ENCODE measurements at regions not wholly inside any gene's neighbourhood (a gene's known extent, or its start where the extent isn't known, plus 50 kb on each side); places are given as distances from the start of the nearest gene placed in this dataset.

DNA sequence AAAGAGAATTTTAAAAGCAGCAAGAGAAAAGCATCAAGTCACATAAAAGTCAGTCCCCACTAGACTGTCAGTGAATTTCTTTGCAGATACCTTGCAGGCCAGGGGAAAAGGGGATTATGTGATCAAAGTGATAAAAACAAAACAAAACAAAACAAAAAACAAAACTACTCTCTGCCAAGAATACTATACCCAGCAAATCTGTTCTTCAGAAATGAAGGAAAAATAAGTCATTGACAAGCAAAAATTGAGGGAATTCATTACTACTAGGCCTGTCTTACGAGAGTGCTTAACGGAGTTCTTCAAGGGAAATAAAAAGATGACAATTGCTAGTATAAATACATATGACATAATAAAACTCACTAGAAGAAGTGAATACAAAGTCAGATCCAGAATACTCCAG lies 245.5 kb upstream of the CHST9 start:
- H3K36me3 ChIP-seq (ENCODE audit: insufficient read depth), result no peaks in the 10 kb centered on the region
- no peak overlapping the region for H3K4me3 ChIP-seq (ENCODE audit: low read depth, low read length)
- 94% methylated on average over 2 of the region's 2 CpGs for WGBS
- no peak overlapping the region for H3K27ac ChIP-seq (ENCODE audit: low read depth)
- DNase-seq (ENCODE audit: extremely low spot score), result no peak
- H3K4me1 ChIP-seq (ENCODE audit: insufficient read depth), result no peaks in the 10 kb centered on the region

GRCh38 chr18:27428716-27429475 lies 243.8 kb upstream of the CHST9 start:
- Histone ChIP-seq H3K36me3 (ENCODE audit: insufficient read depth) (no peaks in the 10 kb centered on the region), H3K4me1 (ENCODE audit: insufficient read depth) (no peaks in the 10 kb centered on the region), H3K27ac (ENCODE audit: low read depth) (no peak overlapping the region), H3K4me3 (ENCODE audit: low read depth, low read length) (no peak overlapping the region)
- 90% methylated on average over 2 of the region's 2 CpGs for WGBS
- no peak for DNase-seq (ENCODE audit: extremely low spot score)

DNA sequence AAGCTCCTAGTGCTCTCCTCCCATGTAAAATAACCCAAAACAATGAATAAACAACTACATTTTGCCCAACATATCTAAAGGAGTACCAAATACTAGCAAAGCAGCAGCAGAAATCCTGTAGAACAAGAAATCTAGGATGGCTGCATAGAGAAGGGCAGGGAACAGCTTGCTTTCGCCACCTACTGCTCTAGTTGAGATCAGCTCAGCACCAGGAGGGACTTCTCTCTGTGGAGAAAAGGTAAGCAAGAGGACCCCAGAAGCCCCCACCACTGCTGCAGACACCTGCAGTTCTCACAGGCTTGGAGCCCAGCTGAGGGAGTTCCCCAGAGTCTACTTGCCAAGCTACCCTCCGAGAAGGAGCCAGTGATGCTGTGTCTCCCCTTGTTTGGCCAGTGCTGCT lies 243.0 kb upstream of the CHST9 start:
- no peak overlapping the region for H3K27ac ChIP-seq (ENCODE audit: low read depth)
- no peak for DNase-seq (ENCODE audit: extremely low spot score)
- H3K36me3 ChIP-seq (ENCODE audit: insufficient read depth), result no peaks in the 10 kb centered on the region
- 88% methylated on average over 2 of the region's 2 CpGs for WGBS
- no peak overlapping the region for H3K4me3 ChIP-seq (ENCODE audit: low read depth, low read length)
- no peaks in the 10 kb centered on the region for H3K4me1 ChIP-seq (ENCODE audit: insufficient read depth)

DNA sequence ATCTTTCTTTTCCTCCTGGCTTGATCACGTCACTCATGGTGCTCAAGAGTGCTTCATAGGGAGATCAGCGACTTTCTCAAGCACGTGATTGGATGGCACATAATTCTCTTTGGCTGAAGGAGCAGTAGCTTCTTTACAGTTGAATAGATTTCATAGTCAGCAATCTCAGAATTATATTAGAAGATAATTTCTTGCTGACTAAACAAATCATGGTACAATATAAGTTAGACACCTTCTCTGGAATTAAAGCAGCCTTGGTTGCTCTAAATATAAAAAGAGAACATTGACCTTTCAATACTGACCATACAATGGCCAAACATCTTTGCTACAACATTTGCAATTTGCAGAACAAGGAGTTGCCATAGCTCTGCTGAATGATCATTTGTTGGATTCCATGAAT lies 238.5 kb upstream of the CHST9 start:
- Histone ChIP-seq H3K4me3 (ENCODE audit: low read depth, low read length) (no peak overlapping the region), H3K4me1 (ENCODE audit: insufficient read depth) (no peaks in the 10 kb centered on the region), H3K27ac (ENCODE audit: low read depth) (no peak overlapping the region), H3K36me3 (ENCODE audit: insufficient read depth) (no peaks in the 10 kb centered on the region)
- WGBS, result 87% methylated on average over 3 of the region's 3 CpGs
- DNase-seq (ENCODE audit: extremely low spot score), result no peak

- Histone ChIP-seq H3K27ac (ENCODE audit: low read depth) (no peak overlapping the region), H3K4me3 (ENCODE audit: low read depth, low read length) (no peak overlapping the region), H3K4me1 (ENCODE audit: insufficient read depth) (no peaks in the 10 kb centered on the region), H3K36me3 (ENCODE audit: insufficient read depth) (no peaks in the 10 kb centered on the region)
- WGBS, result 70% methylated on average over 2 of the region's 2 CpGs
- no peak for DNase-seq (ENCODE audit: extremely low spot score)
Observed at GRCh38 chr18:27419646-27420045, 234.5 kb upstream of the CHST9 start.

DNA sequence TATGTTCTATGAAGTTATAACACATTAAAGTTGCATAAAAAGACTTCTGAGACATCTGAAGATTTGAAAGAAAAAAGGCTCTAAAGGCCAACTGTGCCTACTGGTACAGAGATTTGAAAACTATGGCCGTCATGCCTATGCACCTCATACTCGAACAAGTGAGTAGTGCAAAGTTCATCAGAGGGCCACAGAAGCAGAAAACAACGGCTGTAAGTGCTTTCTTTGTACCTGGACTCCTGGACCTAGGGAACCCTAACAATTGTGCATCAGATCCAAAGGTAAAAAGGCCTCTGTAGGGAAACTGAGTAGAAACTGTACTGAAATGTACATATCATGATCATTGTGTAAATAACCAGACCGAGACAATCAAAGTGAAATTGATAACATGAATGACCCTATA lies 230.4 kb upstream of the CHST9 start:
- DNase-seq (ENCODE audit: extremely low spot score), result no peak
- Histone ChIP-seq H3K4me3 (ENCODE audit: low read depth, low read length) (no peak overlapping the region), H3K4me1 (ENCODE audit: insufficient read depth) (no peaks in the 10 kb centered on the region), H3K36me3 (ENCODE audit: insufficient read depth) (no peaks in the 10 kb centered on the region), H3K27ac (ENCODE audit: low read depth) (no peak overlapping the region)
- 75% methylated on average over 4 of the region's 4 CpGs for WGBS

- Histone ChIP-seq H3K27ac (ENCODE audit: low read depth) (no peak overlapping the region), H3K4me1 (ENCODE audit: insufficient read depth) (no peaks in the 10 kb centered on the region), H3K4me3 (ENCODE audit: low read depth, low read length) (no peak overlapping the region), H3K36me3 (ENCODE audit: insufficient read depth) (no peaks in the 10 kb centered on the region)
- no peak for DNase-seq (ENCODE audit: extremely low spot score)
- WGBS, result 70% methylated on average over 1 of the region's 1 CpG
Observed at GRCh38 chr18:27414682-27415081, 229.6 kb upstream of the CHST9 start.

DNA sequence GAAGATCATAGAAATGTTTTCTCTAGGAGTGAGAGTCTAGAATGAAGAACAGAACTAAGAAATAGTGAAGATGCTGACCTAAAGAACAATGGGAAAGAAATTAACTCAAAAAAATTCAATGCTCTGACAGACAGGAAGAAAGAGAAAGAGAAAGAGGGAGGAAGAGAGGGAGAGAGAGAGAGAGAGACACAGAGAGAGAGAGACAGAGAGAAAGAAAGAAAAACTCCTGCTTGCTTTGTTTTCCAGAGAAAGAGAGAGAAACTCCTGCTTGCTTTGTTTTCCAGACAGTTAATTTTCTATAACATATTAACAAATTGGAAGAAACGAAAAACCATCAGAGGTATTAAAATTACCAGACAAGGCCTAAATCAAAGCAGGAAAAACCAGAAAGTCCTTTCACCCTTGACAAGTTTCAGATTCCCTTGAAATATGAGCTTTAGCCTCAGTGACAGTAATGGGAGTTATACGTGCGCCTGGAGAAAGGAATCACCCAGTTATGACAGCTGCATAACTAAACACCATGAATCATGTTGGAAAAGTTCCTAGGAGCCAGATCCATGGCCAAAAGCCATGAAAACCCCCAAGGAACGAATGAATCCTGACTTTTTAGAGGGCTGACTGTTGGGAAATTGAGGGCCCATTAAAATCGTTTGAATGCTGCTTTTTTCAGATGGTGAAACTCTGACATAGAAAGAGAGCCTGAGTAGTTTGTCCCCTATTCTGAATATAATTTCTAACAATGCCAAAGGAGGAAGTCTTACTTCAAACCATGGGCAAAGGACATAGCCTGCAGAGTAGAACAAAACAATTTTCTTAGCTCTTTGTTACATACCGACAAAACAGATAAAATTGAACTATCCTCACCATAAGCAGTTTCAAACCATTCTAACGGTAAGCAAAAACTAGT lies 228.6 kb upstream of the CHST9 start:
- H3K4me3 ChIP-seq (ENCODE audit: low read depth, low read length), result no peak overlapping the region
- no peak overlapping the region for H3K27ac ChIP-seq (ENCODE audit: low read depth)
- H3K36me3 ChIP-seq (ENCODE audit: insufficient read depth), result no peaks in the 10 kb centered on the region
- no peaks in the 10 kb centered on the region for H3K4me1 ChIP-seq (ENCODE audit: insufficient read depth)
- no peak for DNase-seq (ENCODE audit: extremely low spot score)
- 31% methylated on average over 7 of the region's 7 CpGs for WGBS

DNA sequence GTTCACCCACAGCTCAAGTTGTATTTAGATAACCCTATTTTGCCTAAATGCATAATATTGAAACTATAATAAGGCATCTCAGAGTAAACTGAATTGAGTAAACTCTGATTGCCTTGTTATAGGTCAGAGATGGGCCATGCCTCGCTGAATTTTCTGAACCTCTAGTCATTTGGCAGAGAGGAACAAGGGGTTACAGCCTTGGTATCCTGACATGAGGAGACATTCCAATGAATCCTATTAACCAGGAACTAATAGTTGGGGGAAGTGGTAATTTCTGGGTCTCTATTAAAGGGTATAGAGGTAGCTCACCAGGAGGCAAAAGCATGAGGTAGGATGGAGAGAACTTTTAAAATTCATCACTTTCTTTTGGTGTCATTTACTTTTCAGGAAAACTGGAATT lies 227.4 kb upstream of the CHST9 start:
- WGBS, result 87% methylated on average over 1 of the region's 1 CpG
- no peak for DNase-seq (ENCODE audit: extremely low spot score)
- H3K27ac ChIP-seq (ENCODE audit: low read depth), result no peak overlapping the region
- no peaks in the 10 kb centered on the region for H3K36me3 ChIP-seq (ENCODE audit: insufficient read depth)
- no peak overlapping the region for H3K4me3 ChIP-seq (ENCODE audit: low read depth, low read length)
- H3K4me1 ChIP-seq (ENCODE audit: insufficient read depth), result no peaks in the 10 kb centered on the region

- Histone ChIP-seq H3K4me3 (ENCODE audit: low read depth, low read length) (no peak overlapping the region), H3K36me3 (ENCODE audit: insufficient read depth) (no peaks in the 10 kb centered on the region), H3K4me1 (ENCODE audit: insufficient read depth) (no peaks in the 10 kb centered on the region), H3K27ac (ENCODE audit: low read depth) (no peak overlapping the region)
- DNase-seq (ENCODE audit: extremely low spot score), result no peak
- WGBS, result 76% methylated on average over 2 of the region's 2 CpGs
Observed at GRCh38 chr18:27411911-27412310, 226.8 kb upstream of the CHST9 start.

DNA sequence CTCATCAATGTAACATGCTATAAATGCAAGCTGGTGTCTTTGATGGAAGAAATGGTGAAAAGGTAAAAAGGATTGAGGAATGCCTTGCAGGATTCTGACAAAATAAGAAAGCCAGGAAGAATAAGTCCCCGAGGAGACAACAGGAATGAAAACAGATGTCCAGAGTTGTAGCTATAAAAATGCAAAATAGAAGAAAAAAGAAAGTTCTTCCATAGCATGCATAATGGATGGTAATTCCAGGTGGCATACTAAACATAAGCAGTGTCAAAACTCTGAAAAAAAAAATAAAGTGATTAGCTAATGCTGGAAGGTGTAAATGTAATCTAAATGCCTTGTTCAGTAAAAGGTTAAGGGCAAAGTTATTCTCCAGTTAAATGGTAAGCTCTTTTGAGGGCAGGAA lies 225.9 kb upstream of the CHST9 start:
- DNase-seq (ENCODE audit: extremely low spot score), result no peak
- H3K36me3 ChIP-seq (ENCODE audit: insufficient read depth), result no peaks in the 10 kb centered on the region
- no peaks in the 10 kb centered on the region for H3K4me1 ChIP-seq (ENCODE audit: insufficient read depth)
- no peak overlapping the region for H3K4me3 ChIP-seq (ENCODE audit: low read depth, low read length)
- 64% methylated on average over 1 of the region's 1 CpG for WGBS
- H3K27ac ChIP-seq (ENCODE audit: low read depth), result no peak overlapping the region

DNA sequence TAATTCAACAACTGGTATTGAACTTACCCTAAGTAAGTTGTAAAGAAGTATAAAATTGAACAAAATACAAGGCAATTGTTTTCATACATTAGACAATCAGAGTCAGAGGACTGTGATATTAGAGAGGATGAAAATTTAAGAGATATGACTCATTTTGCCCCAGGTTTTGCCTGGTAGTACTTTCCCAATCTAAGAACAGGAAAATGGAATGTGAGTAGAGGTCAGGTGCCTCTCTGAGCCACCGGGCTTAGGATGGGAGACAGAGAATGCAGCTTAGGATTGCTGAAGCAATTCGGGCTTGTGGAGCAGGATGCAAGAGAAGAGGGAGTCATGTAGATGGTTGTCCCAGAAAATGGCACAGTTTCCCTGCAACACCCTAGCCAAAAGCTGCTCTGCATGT lies 219.7 kb upstream of the CHST9 start:
- H3K4me3 ChIP-seq (ENCODE audit: low read depth, low read length), result no peak overlapping the region
- DNase-seq (ENCODE audit: extremely low spot score), result no peak
- no peak overlapping the region for H3K27ac ChIP-seq (ENCODE audit: low read depth)
- WGBS, result 80% methylated on average over 2 of the region's 2 CpGs
- no peaks in the 10 kb centered on the region for H3K36me3 ChIP-seq (ENCODE audit: insufficient read depth)
- no peaks in the 10 kb centered on the region for H3K4me1 ChIP-seq (ENCODE audit: insufficient read depth)

GRCh38 chr18:27400001-27400400 lies 214.9 kb upstream of the CHST9 start:
- no peaks in the 10 kb centered on the region for H3K36me3 ChIP-seq (ENCODE audit: insufficient read depth)
- H3K4me3 ChIP-seq (ENCODE audit: low read depth, low read length), result no peak overlapping the region
- DNase-seq (ENCODE audit: extremely low spot score), result no peak
- WGBS, result 64% methylated on average over 9 of the region's 9 CpGs
- no peaks in the 10 kb centered on the region for H3K4me1 ChIP-seq (ENCODE audit: insufficient read depth)
- no peak overlapping the region for H3K27ac ChIP-seq (ENCODE audit: low read depth)

- no peak overlapping the region for H3K27ac ChIP-seq (ENCODE audit: low read depth)
- no peaks in the 10 kb centered on the region for H3K4me1 ChIP-seq (ENCODE audit: insufficient read depth)
- H3K36me3 ChIP-seq (ENCODE audit: insufficient read depth), result no peaks in the 10 kb centered on the region
- WGBS, result 68% methylated on average over 1 of the region's 1 CpG
- no peak for DNase-seq (ENCODE audit: extremely low spot score)
- no peak overlapping the region for H3K4me3 ChIP-seq (ENCODE audit: low read depth, low read length)
Observed at GRCh38 chr18:27395752-27396151, 210.6 kb upstream of the CHST9 start.
